ENCODE measurements at regions not wholly inside any gene's neighbourhood (a gene's known extent, or its start where the extent isn't known, plus 50 kb on each side); places are given as distances from the start of the nearest gene placed in this dataset.

- no peak for DNase-seq (ENCODE audit: low spot score)
These were observed 53.0 kb upstream of the ADORA3 start for GRCh38 chr1:111556325-111557037.

GRCh38 chr1:111559736-111560279 is 56.4 kb upstream of the ADORA3 start:
- DNase-seq (ENCODE audit: low spot score), result no peak

GRCh38 chr1:111561328-111561727 is 57.9 kb upstream of the ADORA3 start:
- no peak for DNase-seq (ENCODE audit: low spot score)

GRCh38 chr1:111563619-111564018 is 56.0 kb upstream of the RAP1A start:
- no peak for DNase-seq (ENCODE audit: low spot score)

GRCh38 chr1:111565079-111565478 is 54.5 kb upstream of the RAP1A start:
- DNase-seq (ENCODE audit: low spot score), result peak; percentile 82

GRCh38 chr1:111565968-111566367 is 53.6 kb upstream of the RAP1A start:
- DNase-seq (ENCODE audit: low spot score), result no peak

GRCh38 chr1:111568160-111568647 is 51.4 kb upstream of the RAP1A start:
- DNase-seq (ENCODE audit: low spot score), result no peak

Data from Ammon's horn (tissue), 1 donor.